SKM-1 treated with dmso at 0.1 percent for 144 hours (cell line): ENCODE measurements at regions not wholly inside any gene's neighbourhood (a gene's known extent, or its start where the extent isn't known, plus 50 kb on each side); places are given as distances from the start of the nearest gene placed in this dataset.

Experiments used
- DNase-seq: peaks from one replicate; lab custom pipeline; 2025; ENCODE audit not compliant: unreplicated experiment; lab: John Stamatoyannopoulos, UW

GRCh38 chr4:54933579-54933978, 191.8 kb downstream of the KDR start:
- DNase-seq = no peak

- no peak for DNase-seq
Measured at GRCh38 chr4:54930226-54930625, 195.2 kb downstream of the KDR start.

- DNase-seq = no peak
Measured at GRCh38 chr4:54929459-54929858, 195.9 kb downstream of the KDR start.

DNA sequence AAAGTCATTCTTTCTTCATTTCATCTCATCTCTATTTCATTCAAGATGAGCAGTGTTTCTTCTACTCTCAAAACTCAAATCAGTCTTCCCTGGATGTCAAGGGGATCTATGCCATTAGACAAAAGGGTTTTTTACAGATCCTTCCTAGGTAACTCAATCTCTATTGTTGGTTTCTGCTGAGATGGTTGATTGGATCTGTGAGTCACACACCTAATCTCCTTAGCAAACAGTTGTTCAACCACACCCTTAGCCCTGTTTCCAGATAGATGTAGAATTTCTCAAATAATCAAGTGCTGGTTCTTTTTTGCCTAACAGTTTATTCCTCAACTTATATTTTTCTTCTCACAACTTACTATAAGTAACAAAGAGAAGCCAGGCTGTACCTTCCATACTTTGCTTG, 200.5 kb downstream of the KDR start:
- DNase-seq = no peak

DNA sequence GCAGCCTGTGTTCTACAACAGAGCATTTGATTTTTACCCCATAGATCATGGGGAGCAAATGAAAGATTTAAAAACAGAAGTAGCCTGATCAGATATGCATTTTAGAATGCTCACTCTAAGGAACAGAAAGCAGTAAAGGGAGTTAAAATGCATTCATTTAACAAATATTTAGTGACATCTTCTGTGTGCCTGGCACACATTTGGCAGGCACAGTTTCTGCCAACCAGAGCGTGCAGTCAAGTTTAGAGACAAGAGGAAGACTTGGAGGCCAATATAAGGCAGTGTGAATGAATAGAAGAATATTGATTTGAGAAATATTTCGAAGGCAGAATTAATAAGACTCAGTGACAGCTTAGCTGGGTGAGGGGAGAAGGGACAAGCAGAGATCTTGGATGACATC, 210.1 kb downstream of the KDR start:
- DNase-seq = no peak

DNA sequence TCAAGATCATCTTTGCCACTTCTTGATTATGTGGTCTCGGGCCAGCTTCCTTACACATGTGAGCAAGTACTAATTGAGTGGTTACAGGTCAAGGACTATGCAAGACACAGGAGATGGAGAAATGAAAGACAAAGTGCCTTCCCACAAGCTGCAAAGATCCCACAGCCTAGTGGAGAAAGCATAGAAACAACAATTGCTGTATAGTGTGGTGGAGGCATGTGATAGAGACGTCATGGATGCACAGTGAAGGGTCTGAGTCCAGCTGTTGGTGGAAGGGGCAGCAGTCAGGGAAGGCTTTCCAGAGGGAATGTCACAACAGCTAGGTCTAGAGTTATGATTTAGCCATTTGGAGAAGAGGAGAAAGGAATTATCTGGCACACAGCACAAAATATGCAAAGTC, 210.6 kb downstream of the KDR start:
- DNase-seq = no peak

DNA sequence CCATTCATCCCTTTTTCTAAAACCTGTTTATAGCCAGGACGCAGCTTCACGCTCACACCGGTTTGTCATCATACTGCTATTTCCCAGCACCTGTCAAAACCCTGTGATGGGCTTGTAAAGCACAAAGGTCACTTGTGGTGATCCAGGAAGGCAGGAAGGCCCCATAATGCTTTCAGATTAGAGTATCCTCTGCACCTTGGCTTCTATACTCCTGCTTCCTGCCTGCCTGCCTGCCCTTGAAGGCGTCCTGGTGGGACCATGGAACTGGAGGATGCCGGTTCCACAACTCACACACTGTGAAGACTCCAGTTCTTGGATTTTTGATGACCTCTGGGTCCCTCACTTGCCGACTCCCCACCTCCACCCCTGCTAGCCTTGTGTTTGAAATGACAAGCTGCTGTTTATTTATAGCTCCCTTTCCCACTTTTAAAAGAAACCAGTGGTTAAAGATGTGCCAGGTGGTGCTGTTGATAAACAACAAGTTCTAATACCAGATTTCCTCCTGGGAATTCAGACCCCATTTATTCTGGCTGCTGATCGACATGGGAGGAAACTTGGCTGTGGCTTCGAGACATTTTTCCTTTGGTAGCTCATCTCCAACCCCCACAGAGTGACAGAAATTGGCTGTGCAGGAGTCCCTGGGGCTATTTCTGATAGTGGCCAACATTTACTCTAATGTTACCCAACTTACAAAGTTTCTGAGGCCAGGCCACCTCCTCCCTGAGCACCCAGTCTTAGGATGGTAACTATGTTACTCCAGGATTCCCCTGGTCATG, 211.5 kb downstream of the KDR start:
- no peak for DNase-seq

DNA sequence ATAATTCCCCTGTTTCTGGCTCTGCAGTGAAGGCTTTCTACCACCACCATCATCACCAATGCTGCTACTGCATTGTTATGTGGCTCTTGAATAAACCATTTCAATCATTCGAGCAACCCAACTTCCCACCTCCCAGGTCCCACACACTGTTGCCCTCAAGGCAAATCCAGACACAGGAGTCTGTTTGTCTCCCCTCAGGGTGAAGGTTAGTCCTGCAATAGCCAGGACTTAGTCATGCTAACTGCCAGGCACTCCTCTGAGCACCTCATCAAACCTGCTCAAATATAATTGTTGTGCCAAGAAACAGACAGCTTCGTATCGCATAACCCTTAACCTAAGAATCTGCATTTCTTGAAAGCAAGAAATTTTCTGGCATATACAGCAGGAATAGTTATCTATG, 213.2 kb downstream of the KDR start:
- DNase-seq = no peak

- no peak for DNase-seq
Measured at GRCh38 chr4:54909961-54910360, 215.4 kb downstream of the KDR start.

DNA sequence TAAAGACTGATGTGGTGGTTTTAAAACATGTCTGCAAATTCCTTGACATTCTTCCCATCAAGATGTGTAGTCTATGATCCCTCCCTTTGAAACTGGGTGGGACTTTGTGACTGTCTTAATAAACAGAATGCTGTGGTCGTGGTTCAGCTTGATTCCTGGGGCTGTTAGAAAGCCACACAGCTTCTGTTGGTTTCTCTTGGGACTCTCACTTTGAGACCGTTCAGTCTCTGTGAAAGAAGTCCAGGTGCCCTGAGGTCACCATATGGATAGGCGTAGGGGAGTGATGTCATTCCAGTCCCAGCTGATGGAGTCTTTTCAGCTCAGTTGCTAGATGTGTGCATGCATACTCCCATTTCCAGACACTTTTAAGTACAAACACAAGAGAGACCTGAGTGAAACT, 216.6 kb downstream of the KDR start:
- no peak for DNase-seq

DNA sequence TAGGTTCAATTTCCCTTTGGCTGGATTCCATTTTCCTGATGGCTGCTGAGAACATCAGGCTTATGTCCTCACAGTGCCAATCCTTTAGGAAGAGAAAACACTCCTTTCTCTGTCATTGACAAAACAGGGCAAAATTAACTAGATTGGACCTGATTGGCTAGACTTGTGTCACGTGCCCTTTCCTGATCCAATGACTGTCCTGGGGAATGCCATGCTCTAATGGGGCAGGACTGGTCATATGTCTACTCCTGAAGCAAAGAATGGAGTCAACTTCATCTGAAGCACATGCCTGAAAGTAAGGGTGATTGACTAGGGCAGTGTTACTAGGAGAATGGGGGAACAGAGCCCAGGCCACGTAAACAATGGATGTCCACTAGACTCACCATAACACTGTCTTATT, 220.4 kb downstream of the KDR start:
- DNase-seq = no peak

- DNase-seq = no peak
Measured at GRCh38 chr4:54902976-54903375, 222.4 kb downstream of the KDR start.

- DNase-seq = no peak
Measured at GRCh38 chr4:54902271-54902670, 223.1 kb downstream of the KDR start.

- no peak for DNase-seq
Measured at GRCh38 chr4:54901202-54901601, 224.2 kb downstream of the KDR start.

GRCh38 chr4:54898656-54899340, 226.6 kb downstream of the KDR start:
- DNase-seq = no peak

DNA sequence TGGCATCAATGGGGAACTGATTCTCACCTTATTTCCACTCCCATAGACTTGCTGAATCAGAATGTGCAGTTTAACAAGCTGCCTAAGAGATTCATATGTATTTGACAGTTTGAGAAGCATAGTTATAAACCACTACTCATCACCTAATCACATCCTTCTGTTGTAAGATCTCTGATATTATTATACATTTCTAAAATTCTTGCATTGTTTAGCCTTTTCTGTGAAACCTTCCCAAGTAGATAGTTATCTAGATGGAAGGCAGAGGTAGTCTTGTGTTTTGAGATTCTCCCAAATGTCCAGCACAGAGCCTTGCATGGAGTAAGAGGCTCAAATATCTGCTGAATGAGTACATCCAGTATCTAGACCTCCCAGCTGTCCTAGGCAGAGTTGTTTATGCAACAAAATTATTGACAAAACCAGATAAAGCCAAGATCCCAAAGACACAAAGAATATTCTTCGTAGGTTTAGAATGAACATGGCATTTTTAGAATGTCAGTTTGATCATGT, 227.3 kb downstream of the KDR start:
- no peak for DNase-seq

GRCh38 chr4:54897590-54897989, 227.8 kb downstream of the KDR start:
- DNase-seq = no peak

DNA sequence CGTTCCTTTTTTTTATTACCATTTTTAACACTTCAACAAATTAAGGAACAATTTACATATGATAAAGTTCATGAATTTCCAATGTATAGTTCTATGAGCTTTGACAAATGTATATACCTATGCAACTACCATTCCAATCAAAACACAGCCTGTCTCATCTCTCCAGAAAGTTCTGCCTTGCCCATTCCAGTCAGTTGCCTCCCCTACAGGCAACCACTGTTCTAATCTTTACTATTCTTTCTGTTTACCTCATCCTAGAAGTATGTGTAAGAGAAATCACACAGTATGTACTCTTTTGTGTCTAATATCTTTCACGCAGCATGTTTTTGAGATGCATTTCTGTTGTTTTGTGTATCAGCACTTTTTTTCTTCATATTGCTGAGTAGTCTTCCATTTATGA, 224.9 kb downstream of the KIT start:
- DNase-seq = no peak

DNA sequence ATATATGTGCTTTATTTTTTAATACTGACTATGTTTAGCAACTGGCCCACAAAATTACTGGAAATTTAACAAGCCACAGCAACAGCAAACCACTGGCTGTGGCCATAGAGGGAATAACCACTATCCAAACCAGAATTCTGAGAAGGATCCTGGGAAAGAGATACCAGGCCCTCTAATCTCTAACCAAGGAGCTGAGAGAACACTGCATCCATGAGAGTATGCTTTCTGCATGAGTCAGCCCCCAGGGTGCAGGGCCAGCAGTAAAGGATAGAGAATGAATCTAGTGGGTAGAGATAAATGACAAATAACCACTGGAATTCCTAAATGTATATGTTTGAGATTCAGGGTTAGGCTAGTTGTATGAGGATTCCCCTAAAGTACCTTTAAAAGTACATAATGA, 221.8 kb downstream of the KIT start:
- no peak for DNase-seq

- no peak for DNase-seq
Measured at GRCh38 chr4:54877006-54877405, 219.2 kb downstream of the KIT start.

GRCh38 chr4:54872261-54872660, 214.5 kb downstream of the KIT start:
- no peak for DNase-seq

- DNase-seq = no peak
Measured at GRCh38 chr4:54863571-54864255, 206.0 kb downstream of the KIT start.
